ENCODE measurements at regions not wholly inside any gene's neighbourhood (a gene's known extent, or its start where the extent isn't known, plus 50 kb on each side); places are given as distances from the start of the nearest gene placed in this dataset.

DNA sequence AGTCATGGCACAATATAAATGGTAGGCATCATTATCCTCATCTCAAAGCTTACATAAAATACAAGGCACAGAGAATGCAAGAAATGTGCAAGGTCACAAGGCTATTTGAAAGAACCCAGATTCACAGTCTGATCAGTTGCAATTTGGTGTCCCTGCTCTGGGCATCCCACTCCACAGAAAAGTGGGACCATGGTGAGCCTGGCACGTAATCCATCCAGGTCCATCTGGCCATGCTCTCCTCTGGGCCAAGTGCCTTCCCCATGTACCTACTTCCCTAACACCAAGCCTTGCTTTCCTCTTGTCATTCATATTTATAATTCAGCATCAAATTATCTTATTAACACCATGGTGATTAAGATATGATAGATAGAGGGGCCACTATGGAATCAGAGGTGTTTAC lies 390.0 kb downstream of the CDH11 start:
- H3K36me3 ChIP-seq: no peaks in the 10 kb centered on the region
- no peak for DNase-seq
- no peaks in the 10 kb centered on the region for H3K9me3 ChIP-seq
- no peaks in the 10 kb centered on the region for H3K27me3 ChIP-seq
- peaks cover 0 to 8% (median 2%) of the 10 kb centered on the region in 4 donors for H3K4me1 ChIP-seq
- intact Hi-C loops (cut with DNase I; ENCODE audit: low total_unique reads): no loop called here
- H3K4me3 ChIP-seq: no peak overlapping the region
- no peak overlapping the region for H3K27ac ChIP-seq
- TF ChIP-seq, protein P1, sequence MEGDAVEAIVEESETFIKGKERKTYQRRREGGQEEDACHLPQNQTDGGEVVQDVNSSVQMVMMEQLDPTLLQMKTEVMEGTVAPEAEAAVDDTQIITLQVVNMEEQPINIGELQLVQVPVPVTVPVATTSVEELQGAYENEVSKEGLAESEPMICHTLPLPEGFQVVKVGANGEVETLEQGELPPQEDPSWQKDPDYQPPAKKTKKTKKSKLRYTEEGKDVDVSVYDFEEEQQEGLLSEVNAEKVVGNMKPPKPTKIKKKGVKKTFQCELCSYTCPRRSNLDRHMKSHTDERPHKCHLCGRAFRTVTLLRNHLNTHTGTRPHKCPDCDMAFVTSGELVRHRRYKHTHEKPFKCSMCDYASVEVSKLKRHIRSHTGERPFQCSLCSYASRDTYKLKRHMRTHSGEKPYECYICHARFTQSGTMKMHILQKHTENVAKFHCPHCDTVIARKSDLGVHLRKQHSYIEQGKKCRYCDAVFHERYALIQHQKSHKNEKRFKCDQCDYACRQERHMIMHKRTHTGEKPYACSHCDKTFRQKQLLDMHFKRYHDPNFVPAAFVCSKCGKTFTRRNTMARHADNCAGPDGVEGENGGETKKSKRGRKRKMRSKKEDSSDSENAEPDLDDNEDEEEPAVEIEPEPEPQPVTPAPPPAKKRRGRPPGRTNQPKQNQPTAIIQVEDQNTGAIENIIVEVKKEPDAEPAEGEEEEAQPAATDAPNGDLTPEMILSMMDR (IDR thresholded peaks at IDR 0.05): no peak

DNA sequence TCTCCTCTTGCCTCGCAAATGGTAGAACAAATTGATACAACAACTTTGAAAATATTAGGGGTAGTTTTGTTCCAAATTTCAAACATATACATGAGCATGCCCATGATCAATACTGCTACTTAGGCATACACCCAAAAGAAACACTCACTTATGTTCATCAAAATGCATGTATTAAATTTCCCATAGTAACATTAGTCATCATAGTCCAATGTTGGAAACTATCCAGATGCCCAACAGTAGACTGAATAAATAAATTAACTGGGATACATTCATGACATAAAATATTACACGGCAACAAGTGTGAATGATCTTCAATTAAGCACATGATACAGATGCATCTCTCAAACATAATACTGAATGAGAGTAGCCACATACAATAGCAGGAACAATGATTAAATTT lies 391.6 kb downstream of the CDH11 start:
- intact Hi-C loops (cut with DNase I; ENCODE audit: low total_unique reads): no loop called here
- no peaks in the 10 kb centered on the region for H3K27me3 ChIP-seq
- TF ChIP-seq, protein P1 (IDR thresholded peaks at IDR 0.05): no peak
- H3K4me3 ChIP-seq: no peak overlapping the region
- H3K36me3 ChIP-seq: no peaks in the 10 kb centered on the region
- no peaks in the 10 kb centered on the region for H3K9me3 ChIP-seq
- no peak for DNase-seq
- H3K27ac ChIP-seq: no peak overlapping the region
- no peaks in the 10 kb centered on the region for H3K4me1 ChIP-seq

DNA sequence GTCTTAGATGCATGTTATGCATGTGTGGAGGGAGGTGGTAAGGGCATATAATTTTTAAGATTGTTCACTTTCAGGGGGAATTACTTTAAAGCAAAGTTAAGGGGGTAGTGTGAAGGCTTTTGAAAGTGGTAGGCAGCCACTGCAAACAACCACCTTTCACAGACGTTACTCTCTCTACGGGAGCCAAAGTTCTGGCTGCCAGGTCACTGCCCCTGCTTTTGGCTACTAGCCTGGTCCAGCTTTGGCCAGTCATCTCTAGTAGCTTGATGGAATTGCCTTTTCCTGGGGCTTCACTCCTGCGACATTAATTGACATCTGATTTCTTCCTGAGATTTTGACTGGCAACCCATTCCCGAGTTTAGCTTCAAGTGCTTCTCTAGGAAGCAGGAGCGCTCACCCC lies 397.5 kb downstream of the CDH11 start:
- H3K4me1 ChIP-seq: no peaks in the 10 kb centered on the region
- TF ChIP-seq, protein P1 (IDR thresholded peaks at IDR 0.05): no peak
- no peaks in the 10 kb centered on the region for H3K9me3 ChIP-seq
- no peak for DNase-seq
- no peak overlapping the region for H3K27ac ChIP-seq
- intact Hi-C loops (cut with DNase I; ENCODE audit: low total_unique reads): no loop called here
- H3K36me3 ChIP-seq: no peaks in the 10 kb centered on the region
- no peak overlapping the region for H3K4me3 ChIP-seq
- no peaks in the 10 kb centered on the region for H3K27me3 ChIP-seq

DNA sequence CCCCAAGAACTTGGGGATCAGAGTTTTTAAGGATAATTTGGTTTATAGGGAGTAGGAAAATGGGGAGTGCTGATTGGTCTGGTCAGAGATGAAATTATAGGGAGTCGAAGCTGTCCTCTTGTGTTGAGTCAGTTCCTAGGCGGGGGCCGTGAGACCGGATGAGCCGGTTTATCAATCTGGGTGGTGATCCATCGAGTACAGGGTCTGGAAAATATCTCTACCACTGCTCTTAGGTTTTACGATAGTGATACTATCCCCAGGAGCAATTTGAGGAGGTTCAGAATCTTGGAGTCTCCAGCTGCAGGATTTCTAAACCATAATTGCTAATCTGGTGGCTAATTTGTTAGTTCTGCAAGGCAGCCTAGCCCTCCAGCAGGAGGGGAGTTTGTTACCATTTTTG lies 403.4 kb downstream of the CDH11 start:
- H3K27ac ChIP-seq: no peak overlapping the region
- no peaks in the 10 kb centered on the region for H3K27me3 ChIP-seq
- H3K9me3 ChIP-seq: no peaks in the 10 kb centered on the region
- no peak for DNase-seq
- intact Hi-C loops (cut with DNase I; ENCODE audit: low total_unique reads): no loop called here
- TF ChIP-seq, protein P1 (IDR thresholded peaks at IDR 0.05): no peak
- no peaks in the 10 kb centered on the region for H3K36me3 ChIP-seq
- H3K4me1 ChIP-seq: no peaks in the 10 kb centered on the region
- H3K4me3 ChIP-seq: no peak overlapping the region

DNA sequence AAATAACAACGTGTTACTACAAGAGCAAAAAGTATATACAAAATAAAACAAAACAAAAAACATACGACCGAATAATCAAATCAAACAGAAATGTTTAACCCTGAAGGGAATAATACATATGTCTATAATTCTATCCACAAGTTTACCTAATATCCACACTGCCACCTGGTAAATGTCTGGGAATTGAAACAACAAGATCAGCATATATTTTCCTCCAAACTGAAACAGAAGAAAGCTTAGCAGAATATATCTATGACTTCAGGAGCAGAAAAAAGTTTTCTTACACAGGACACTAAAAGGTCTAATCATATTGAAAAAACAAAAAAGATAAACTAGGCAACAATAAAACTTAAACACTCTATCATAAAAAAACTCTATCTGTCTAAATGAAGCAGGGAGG lies 404.0 kb downstream of the CDH11 start:
- Histone ChIP-seq H3K4me1 (no peaks in the 10 kb centered on the region), H3K9me3 (no peaks in the 10 kb centered on the region), H3K27ac (no peak overlapping the region), H3K4me3 (no peak overlapping the region), H3K27me3 (no peaks in the 10 kb centered on the region), H3K36me3 (no peaks in the 10 kb centered on the region)
- TF ChIP-seq, protein P1 (IDR thresholded peaks at IDR 0.05): no peak
- intact Hi-C loops (cut with DNase I; ENCODE audit: low total_unique reads): no loop called here
- DNase-seq: no peak

DNA sequence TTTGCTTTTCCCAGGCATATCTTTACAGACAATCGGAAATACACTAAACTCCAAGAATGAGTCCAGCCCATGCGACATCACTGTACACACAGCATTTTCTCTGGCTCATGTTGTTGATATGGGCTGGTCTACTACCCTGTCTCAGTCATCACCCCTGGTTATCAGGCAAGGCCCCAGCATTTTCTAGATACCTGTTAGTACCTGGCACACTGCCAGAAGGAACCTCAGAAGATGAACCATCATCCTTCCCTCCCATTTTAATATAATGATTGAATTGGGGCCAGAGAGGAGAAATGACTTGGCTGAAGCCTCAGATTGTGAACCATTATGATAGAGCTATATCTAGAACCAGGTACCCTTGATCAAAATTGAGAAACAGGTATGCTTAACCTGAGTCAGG lies 406.2 kb downstream of the CDH11 start:
- no peaks in the 10 kb centered on the region for H3K36me3 ChIP-seq
- no peaks in the 10 kb centered on the region for H3K9me3 ChIP-seq
- TF ChIP-seq, protein P1 (IDR thresholded peaks at IDR 0.05): no peak
- H3K27me3 ChIP-seq: no peaks in the 10 kb centered on the region
- no peak overlapping the region for H3K27ac ChIP-seq
- intact Hi-C loops (cut with DNase I; ENCODE audit: low total_unique reads): no loop called here
- H3K4me1 ChIP-seq: no peaks in the 10 kb centered on the region
- DNase-seq: no peak
- no peak overlapping the region for H3K4me3 ChIP-seq

Measured in tibial artery (tissue), 4 donors.